ENCODE measurements at regions not wholly inside any gene's neighbourhood (a gene's known extent, or its start where the extent isn't known, plus 50 kb on each side); places are given as distances from the start of the nearest gene placed in this dataset.

GRCh38 chr4:102411408-102411807, 66.1 kb upstream of the SLC39A8 start:
- no peak for TF ChIP-seq CTCF (IDR thresholded peaks at IDR 0.05; ENCODE audit: low read depth, low read length)
- no peak overlapping the region for H3K4me3 ChIP-seq (ENCODE audit: low read depth, low read length)

- TF ChIP-seq CTCF (IDR thresholded peaks at IDR 0.05; ENCODE audit: low read depth, low read length), result no peak
- H3K4me3 ChIP-seq (ENCODE audit: low read depth, low read length), result no peak overlapping the region
Measured at GRCh38 chr4:102416765-102417164, 71.5 kb upstream of the SLC39A8 start.

- TF ChIP-seq CTCF (IDR thresholded peaks at IDR 0.05; ENCODE audit: low read depth, low read length), result no peak
- no peak overlapping the region for H3K4me3 ChIP-seq (ENCODE audit: low read depth, low read length)
Measured at GRCh38 chr4:102420563-102421398, 75.5 kb upstream of the SLC39A8 start.

- H3K4me3 ChIP-seq (ENCODE audit: low read depth, low read length), result no peak overlapping the region
- no peak for TF ChIP-seq CTCF (IDR thresholded peaks at IDR 0.05; ENCODE audit: low read depth, low read length)
Measured at GRCh38 chr4:102422843-102423242, 77.6 kb upstream of the SLC39A8 start.

- no peak overlapping the region for H3K4me3 ChIP-seq (ENCODE audit: low read depth, low read length)
- TF ChIP-seq CTCF (IDR thresholded peaks at IDR 0.05; ENCODE audit: low read depth, low read length), result no peak
Measured at GRCh38 chr4:102423375-102423774, 77.8 kb upstream of the NFKB1 start.

- no peak for TF ChIP-seq CTCF (IDR thresholded peaks at IDR 0.05; ENCODE audit: low read depth, low read length)
- H3K4me3 ChIP-seq (ENCODE audit: low read depth, low read length), result no peak overlapping the region
Measured at GRCh38 chr4:102427371-102427998, 73.7 kb upstream of the NFKB1 start.

GRCh38 chr4:102428122-102428521, 73.0 kb upstream of the NFKB1 start:
- TF ChIP-seq CTCF (IDR thresholded peaks at IDR 0.05; ENCODE audit: low read depth, low read length), result no peak
- H3K4me3 ChIP-seq (ENCODE audit: low read depth, low read length), result no peak overlapping the region
